K562 (cell line): ENCODE measurements at regions not wholly inside any gene's neighbourhood (a gene's known extent, or its start where the extent isn't known, plus 50 kb on each side); places are given as distances from the start of the nearest gene placed in this dataset.

Experiments used
- BACH1 ChIP-seq: fragments of 200-800 bp; sonication (Bioruptor generic); IDR thresholded peaks from 2 replicates; pipeline ENCODE4 v1.6.1; 2016; ENCODE audit warnings: missing genetic modification characterization, missing compliant biosample characterization
- BRF2 ChIP-seq: IDR thresholded peaks from 3 replicates; pipeline ENCODE4 v1.6.1; 2011; ENCODE audit warnings: borderline replicate concordance, mild to moderate bottlenecking; ENCODE audit not compliant: insufficient read length, insufficient read depth
- CBX8 ChIP-seq: fragments of 200-600 bp; sonication (generic); IDR thresholded peaks from 2 replicates; pipeline ENCODE4 v1.6.1; 2012; ENCODE audit warnings: borderline replicate concordance, mixed run types, low read depth, mild to moderate bottlenecking, moderate library complexity, mixed read lengths, low read length, control low read depth, inconsistent platforms; ENCODE audit not compliant: poor library complexity, severe bottlenecking; ENCODE audit errors: extremely low read depth
- CEBPG ChIP-seq, 3 experiments: fragments of 200-800 bp in 1 of 3; sonication (Bioruptor generic) in 1 of 3; sonication (generic) in 1 of 3; formaldehyde crosslinking in 1 of 3; IDR thresholded peaks in 2 of 3; conservative IDR thresholded peaks in 1 of 3; 2 replicates each; pipeline versions ENCODE4 v1.6.1 to v1.8.0; 2016 to 2022; ENCODE audit warnings: missing compliant biosample characterization in 2 of 3, missing genetic modification characterization in 2 of 3, mild to moderate bottlenecking in 1 of 3, missing genetic modification reagents in 1 of 3
- FOXJ3 ChIP-seq: sonication (generic); formaldehyde crosslinking; IDR thresholded peaks from 2 replicates; pipeline ENCODE4 v1.4.0; 2020; ENCODE audit warnings: mild to moderate bottlenecking, missing genetic modification reagents
- FOXM1 ChIP-seq, 2 experiments: fragments of 450-650 bp in 1 of 2; sonication (generic) in 1 of 2; formaldehyde crosslinking in 1 of 2; IDR thresholded peaks; 2 replicates each; pipeline versions ENCODE4 v1.6.1 to v1.9.0; 2017 to 2022; ENCODE audit warnings: low read depth in 2 of 2, mild to moderate bottlenecking in 2 of 2, missing genetic modification reagents in 1 of 2, moderate library complexity in 1 of 2
- KDM2B ChIP-seq: fragments of 250-450 bp; sonication (Bioruptor Pico); IDR thresholded peaks from 2 replicates; pipeline ENCODE4 v1.8.0; 2021; ENCODE audit warnings: mild to moderate bottlenecking, moderate library complexity
- KDM4B ChIP-seq, 2 experiments: fragments of 450-650 bp in 1 of 2; sonication (generic) in 1 of 2; IDR thresholded peaks; 2 replicates each; pipeline ENCODE4 v1.6.1; 2016 to 2017; ENCODE audit warnings: borderline replicate concordance in 2 of 2, antibody characterized with exemption in 1 of 2, low read depth in 1 of 2, mild to moderate bottlenecking in 1 of 2
- L3MBTL2 ChIP-seq: fragments of 450-650 bp; IDR thresholded peaks from 2 replicates; pipeline ENCODE4 v1.6.1; 2016; ENCODE audit warnings: mild to moderate bottlenecking, moderate library complexity
- NFRKB ChIP-seq: fragments of 450-650 bp; IDR thresholded peaks from 2 replicates; pipeline ENCODE4 v1.6.1; 2016; ENCODE audit warnings: low read depth
- NR2F6 ChIP-seq: fragments of 450-650 bp; formaldehyde crosslinking; IDR thresholded peaks from 2 replicates; pipeline ENCODE4 v1.4.0; 2020; ENCODE audit warnings: mild to moderate bottlenecking
- NR4A1 ChIP-seq, 2 experiments: fragments of 250-450 bp in 1 of 2; fragments of 450-650 bp in 1 of 2; sonication (Bioruptor Pico) in 1 of 2; IDR thresholded peaks; 2 replicates each; pipeline versions ENCODE4 v1.4.0 to v1.6.1; 2016 to 2020; ENCODE audit warnings: mild to moderate bottlenecking in 2 of 2, missing compliant biosample characterization in 1 of 2, missing genetic modification characterization in 1 of 2, moderate library complexity in 1 of 2
- PURB ChIP-seq: sonication (generic); formaldehyde crosslinking; IDR thresholded peaks from 2 replicates; pipeline ENCODE4 v1.9.0; 2021; ENCODE audit warnings: low read depth, mild to moderate bottlenecking, missing genetic modification reagents
- TAF1 ChIP-seq: IDR thresholded peaks from 2 replicates; pipeline ENCODE4 v1.6.1; 2011; ENCODE audit warnings: mild to moderate bottlenecking, low read length, moderate library complexity; ENCODE audit not compliant: insufficient read depth, control insufficient read depth, severe bottlenecking; ENCODE audit errors: extremely low read depth
- TRIM24 ChIP-seq, 2 experiments: fragments of 450-650 bp; IDR thresholded peaks; 2 replicates each; pipeline ENCODE4 v1.6.1; 2016
- TRIM25 ChIP-seq: fragments of 450-650 bp; IDR thresholded peaks from 2 replicates; pipeline ENCODE4 v1.7.0; 2016; ENCODE audit warnings: borderline replicate concordance
- ZBTB11 ChIP-seq, 3 experiments: fragments of 200-800 bp in 1 of 3; fragments of 250-450 bp in 1 of 3; fragments of 450-650 bp in 1 of 3; sonication (Bioruptor Pico) in 1 of 3; sonication (Bioruptor generic) in 1 of 3; formaldehyde crosslinking in 1 of 3; IDR thresholded peaks; 2 replicates each; pipeline versions ENCODE4 v1.6.1 to v1.8.0; 2016 to 2022; ENCODE audit warnings: mild to moderate bottlenecking in 2 of 3, missing genetic modification characterization in 2 of 3, missing compliant biosample characterization in 1 of 3, moderate library complexity in 1 of 3
- ZNF175 ChIP-seq: fragments of 200-800 bp; sonication (Bioruptor generic); IDR thresholded peaks from 2 replicates; pipeline ENCODE4 v1.6.1; 2016; ENCODE audit warnings: low read depth, mild to moderate bottlenecking, missing genetic modification characterization, missing compliant biosample characterization
- ZNF384 ChIP-seq: IDR thresholded peaks from 2 replicates; pipeline ENCODE4 v1.6.1; 2012; ENCODE audit warnings: low read depth, low read length, improper control_type of control experiment
- ZNF507 ChIP-seq: conservative IDR thresholded peaks from 2 replicates; pipeline ENCODE4 v1.6.1; 2017; ENCODE audit warnings: missing genetic modification characterization, missing compliant biosample characterization

- TF ChIP-seq PURB: no peak
- TF ChIP-seq BRF2: no peak
- TF ChIP-seq CBX8: no peak
- TF ChIP-seq NR4A1 (CRISPR knock-in tag; IDR thresholded peaks at IDR 0.05): no peak
- 0 out of 2 replicates have a peak, but pooled peaks have one; percentile 27 for TF ChIP-seq NR4A1 (tag; IDR thresholded peaks at IDR 0.05)
- TF ChIP-seq KDM2B: no peak
- no peak for TF ChIP-seq ZBTB11 (CRISPR knock-in tag; IDR thresholded peaks at IDR 0.05)
- peak; percentile 65; the same call in 1 of the 2 replicates for TF ChIP-seq L3MBTL2
- 0 out of 2 replicates have a peak, but pooled peaks have one; percentile 63 for TF ChIP-seq NFRKB
- TF ChIP-seq FOXM1 (IDR thresholded peaks at IDR 0.05; ENCODE audit: low read depth): no peak
- TF ChIP-seq FOXM1 (CRISPR knock-in tag; IDR thresholded peaks at IDR 0.05; ENCODE audit: low read depth): no peak
- no peak for TF ChIP-seq KDM4B (IDR thresholded peaks at IDR 0.05; ENCODE audit: borderline replicate concordance in 2 of 2, low read depth in 1 of 2)
- TF ChIP-seq TRIM24 (IDR thresholded peaks at IDR 0.05): no peak
- no peak for TF ChIP-seq ZNF507 (tag)
- no peak for TF ChIP-seq TAF1
- 0 out of 2 replicates have a peak, but pooled peaks have one; percentile 18 for TF ChIP-seq ZNF175 (CRISPR knock-in tag)
- TF ChIP-seq FOXJ3 (CRISPR knock-in tag): no peak
- no peak for TF ChIP-seq ZNF384
- no peak for TF ChIP-seq CEBPG (CRISPR knock-in tag; IDR thresholded peaks at IDR 0.05)
- TF ChIP-seq CEBPG (tag; conservative IDR thresholded peaks at IDR 0.05 in 1 of 2, IDR thresholded peaks at IDR 0.05 in 1 of 2): peak; percentile 49 to 68; a peak in 2 of 4 replicates
- no peak for TF ChIP-seq BACH1 (tag)
- TF ChIP-seq TRIM25: no peak
- no peak for TF ChIP-seq NR2F6 (CRISPR knock-in tag)
These were observed 67.3 kb upstream of the CREB3L1 start (continued) for GRCh38 chr11:46210133-46210636.
